NCI-H2029 (cell line): ENCODE measurements at regions not wholly inside any gene's neighbourhood (a gene's known extent, or its start where the extent isn't known, plus 50 kb on each side); places are given as distances from the start of the nearest gene placed in this dataset.
"Not testable (repeated sequence)": the region's sequence is repeated elsewhere in the genome, so short reads cannot be mapped to it uniquely, and the experiment has no call there.

Experiments used
- DNase-seq: peaks from one replicate; lab custom pipeline; 2025; lab: John Stamatoyannopoulos, UW

- DNase-seq: no peak
Observed at GRCh38 chr2:56806924-56807323, 623.1 kb downstream of the CCDC85A start.

- no peak for DNase-seq
Observed at GRCh38 chr2:56807861-56808260, 624.1 kb downstream of the CCDC85A start.

GRCh38 chr2:56811401-56811800, 627.6 kb downstream of the CCDC85A start:
- no peak for DNase-seq

- DNase-seq: no peak
Observed at GRCh38 chr2:56812432-56812831, 628.6 kb downstream of the CCDC85A start.

- DNase-seq: no peak
Observed at GRCh38 chr2:56813490-56813889, 629.7 kb downstream of the CCDC85A start.

DNA sequence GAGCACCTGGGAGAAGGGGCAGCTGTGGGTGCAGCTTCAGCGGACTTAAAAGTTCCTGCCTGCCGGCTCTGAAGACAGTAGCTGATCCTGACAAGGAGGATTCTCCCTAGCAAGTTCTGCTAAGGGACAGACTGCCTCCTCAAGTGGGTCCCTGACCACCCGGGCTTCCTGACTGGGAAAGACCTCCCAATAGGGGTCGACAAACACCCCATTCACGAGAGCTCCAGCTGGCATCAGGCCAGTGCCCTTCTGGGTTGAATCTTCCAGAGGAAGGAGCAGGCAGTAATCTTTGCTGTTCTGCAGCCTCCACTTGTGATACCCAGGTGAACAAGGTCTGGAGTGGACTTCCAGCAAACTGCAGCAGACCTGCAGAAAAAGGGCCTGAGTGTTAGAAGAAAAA, 632.9 kb downstream of the CCDC85A start:
- no peak for DNase-seq

GRCh38 chr2:56831780-56832179, 648.0 kb downstream of the CCDC85A start:
- no peak for DNase-seq

DNA sequence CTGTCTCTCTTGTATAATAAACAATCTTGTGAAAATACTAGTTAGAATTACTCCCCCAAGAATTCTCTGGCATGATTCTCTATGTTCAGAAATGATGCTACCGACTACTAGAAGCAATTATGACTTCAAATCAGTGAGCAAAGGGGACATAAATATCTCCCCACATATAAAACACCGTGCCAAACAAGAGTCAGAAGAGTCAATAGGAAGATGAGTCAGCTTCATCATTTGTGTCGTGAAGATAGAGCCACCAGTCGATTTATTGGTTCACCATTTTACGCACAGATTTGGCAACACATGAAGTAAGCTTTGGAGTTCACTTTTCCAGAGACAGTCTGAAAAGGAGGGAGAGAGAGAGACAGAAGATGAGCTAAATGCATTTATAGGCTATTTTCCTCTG, 650.9 kb downstream of the CCDC85A start:
- no peak for DNase-seq

- not testable (repeated sequence) for DNase-seq
Observed at GRCh38 chr2:56840009-56840408, 656.2 kb downstream of the CCDC85A start.

DNA sequence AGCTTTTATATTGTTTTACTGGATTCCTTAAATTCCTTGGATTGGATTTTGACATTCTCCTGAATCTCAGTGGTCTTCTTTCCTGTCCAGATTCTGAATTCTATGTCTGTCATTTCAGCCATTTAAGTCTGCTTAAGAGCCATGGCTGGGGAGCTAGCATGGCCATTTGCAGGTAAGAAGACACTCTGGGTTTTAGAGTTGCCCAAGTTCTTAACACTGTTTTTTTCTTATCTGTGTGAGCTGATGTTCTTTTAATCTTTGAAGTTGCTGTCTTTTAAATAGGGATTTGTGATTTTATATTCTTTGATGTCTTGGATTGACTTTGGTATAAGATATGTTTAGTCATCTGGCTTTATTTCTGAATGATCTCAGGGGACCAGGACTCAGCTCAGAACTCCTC, 677.2 kb downstream of the CCDC85A start:
- no peak for DNase-seq

- no peak for DNase-seq
Observed at GRCh38 chr2:56871644-56872043, 687.9 kb downstream of the CCDC85A start.

GRCh38 chr2:56874717-56875116, 690.9 kb downstream of the CCDC85A start:
- no peak for DNase-seq

- DNase-seq: no peak
Observed at GRCh38 chr2:56889738-56890137, 705.9 kb downstream of the CCDC85A start.

DNA sequence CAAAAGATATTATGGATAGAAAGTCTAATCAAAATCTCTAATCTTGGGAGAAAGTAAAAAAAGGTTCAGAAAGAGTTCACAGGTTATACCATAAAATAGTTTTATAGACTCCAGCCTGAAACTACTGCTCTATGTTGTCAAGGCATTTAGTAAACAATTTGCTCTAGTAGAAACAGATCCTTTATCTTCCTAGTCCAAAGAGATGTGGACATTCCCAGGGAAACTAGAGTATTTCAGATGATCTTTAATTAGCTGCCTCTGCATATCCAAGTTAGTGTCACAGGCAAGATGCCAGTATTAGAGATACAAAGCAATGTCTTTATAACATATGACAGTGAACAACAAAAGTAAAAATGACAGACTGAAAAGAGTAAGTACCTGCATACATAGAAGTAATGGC, 708.6 kb downstream of the CCDC85A start:
- DNase-seq: no peak

- no peak for DNase-seq
Observed at GRCh38 chr2:56898986-56899385, 715.2 kb downstream of the CCDC85A start.

DNA sequence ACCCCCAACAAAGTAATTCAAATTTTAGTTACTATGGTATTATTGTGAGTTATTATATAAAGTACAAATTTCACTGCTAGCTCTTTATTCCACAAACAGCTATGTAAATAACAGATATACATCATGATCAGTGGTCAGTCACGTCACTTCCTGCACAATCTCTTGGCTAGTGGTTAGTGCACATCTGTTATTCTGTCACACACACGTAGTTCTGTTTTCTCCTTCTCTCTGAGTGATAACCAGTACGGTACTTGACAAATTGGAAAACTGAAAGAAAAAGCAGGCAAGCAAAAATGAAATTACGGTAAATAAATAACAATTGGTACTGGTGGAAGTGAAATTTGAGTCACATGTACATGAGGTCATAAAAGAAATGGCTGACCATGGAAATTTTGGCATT, 728.7 kb downstream of the CCDC85A start:
- DNase-seq: no peak

- DNase-seq: no peak
Observed at GRCh38 chr2:56918790-56919189, 735.0 kb downstream of the CCDC85A start.

- no peak for DNase-seq
Observed at GRCh38 chr2:56933976-56934375, 750.2 kb downstream of the CCDC85A start.

GRCh38 chr2:56934866-56935265, 751.1 kb downstream of the CCDC85A start:
- no peak for DNase-seq

GRCh38 chr2:56940054-56940453, 756.3 kb downstream of the CCDC85A start:
- no peak for DNase-seq

DNA sequence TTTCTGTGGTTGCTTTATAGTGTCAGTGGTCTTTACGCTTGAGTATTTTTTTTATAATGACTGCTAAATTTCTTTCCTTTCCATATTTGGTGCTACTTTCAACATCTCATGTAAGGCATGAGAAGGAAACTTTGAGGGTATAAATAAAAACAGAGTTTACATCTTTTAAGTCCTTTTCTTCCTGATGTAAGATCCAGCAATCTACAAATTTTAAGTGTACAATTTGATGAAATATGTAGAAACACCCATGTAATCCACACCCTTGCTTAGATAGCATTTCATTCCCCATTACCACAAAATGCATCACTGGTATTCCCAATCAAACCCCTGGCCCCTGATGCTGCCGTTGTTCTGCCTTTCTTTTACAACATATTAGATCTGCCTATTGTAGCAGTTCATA, 769.1 kb downstream of the CCDC85A start:
- no peak for DNase-seq

DNA sequence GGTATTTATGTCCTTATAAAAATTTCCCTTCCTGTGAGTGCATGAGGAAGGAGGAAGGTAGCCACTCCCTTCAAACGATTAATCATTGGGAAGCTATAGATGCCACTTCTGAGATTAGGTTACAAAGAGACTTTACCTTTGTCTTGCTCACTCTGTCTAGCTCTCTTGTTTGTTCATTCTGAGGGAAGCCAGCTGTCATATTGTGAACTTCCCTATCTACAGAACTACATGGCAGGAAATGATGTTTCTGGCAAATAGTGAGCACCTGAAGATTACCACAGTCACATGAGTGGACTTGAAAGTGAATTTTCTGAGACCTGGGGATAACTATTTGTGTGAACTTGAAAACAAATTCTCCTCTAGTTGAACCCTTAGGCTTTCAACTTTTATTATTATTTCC, 776.8 kb downstream of the CCDC85A start:
- DNase-seq: no peak

DNA sequence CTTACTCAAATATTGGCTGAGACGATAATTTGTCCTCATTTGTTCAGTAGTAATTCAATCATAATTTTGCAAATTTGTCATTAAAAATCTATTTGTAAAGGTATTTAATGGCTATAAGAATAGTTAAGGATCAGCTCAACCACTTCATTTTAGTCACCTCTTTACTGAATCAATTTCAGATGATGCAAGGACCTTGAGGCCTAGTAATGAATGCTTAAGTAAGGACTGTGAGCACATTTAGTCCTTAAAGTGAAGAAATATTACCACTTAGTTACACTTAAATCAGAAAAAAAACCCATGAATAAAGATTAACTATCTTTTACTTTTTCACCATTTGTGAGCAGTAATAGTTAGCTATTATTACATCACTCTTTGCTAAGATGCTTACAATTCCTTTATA, 778.9 kb downstream of the CCDC85A start:
- no peak for DNase-seq

GRCh38 chr2:56969513-56969912, 785.7 kb downstream of the CCDC85A start:
- no peak for DNase-seq

DNA sequence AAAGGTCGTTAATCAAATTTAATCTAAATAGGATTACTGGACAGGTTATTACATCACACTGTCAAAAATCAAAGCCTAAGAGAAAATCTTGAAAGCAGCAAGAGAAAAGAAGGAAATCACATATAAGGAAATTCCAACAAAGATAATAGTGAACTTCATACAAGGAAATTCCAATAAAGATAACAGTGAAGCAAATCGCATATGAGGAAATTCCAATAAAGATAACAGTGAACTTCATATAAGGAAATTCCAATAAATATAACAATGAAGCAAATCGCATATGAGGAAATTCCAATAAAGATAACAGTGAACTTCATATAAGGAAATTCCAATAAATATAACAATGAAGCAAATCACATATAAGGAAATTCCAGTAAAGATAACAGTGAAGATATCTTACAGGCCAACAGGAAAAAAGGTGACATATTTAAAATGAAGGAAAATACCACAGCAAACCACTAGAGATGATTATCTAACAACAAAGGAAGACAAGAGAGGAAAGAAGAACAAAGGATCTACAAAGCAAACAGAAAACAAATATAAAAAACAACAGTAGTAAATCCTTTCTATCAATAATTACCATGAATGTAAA, 787.7 kb downstream of the CCDC85A start:
- no peak for DNase-seq
